Peyer's patch (tissue), 4 donors: ENCODE measurements at regions not wholly inside any gene's neighbourhood (a gene's known extent, or its start where the extent isn't known, plus 50 kb on each side); places are given as distances from the start of the nearest gene placed in this dataset.

ENCODE experiments used
- CTCF ChIP-seq, 6 experiments: fragments of 450-650 bp in 4 of 6; fragments of 200-600 bp in 2 of 6; sonication (generic) in 1 of 6; IDR thresholded peaks; one replicate each; pipeline ENCODE4 v1.5.1; 2017 to 2019; ENCODE audit warnings: antibody characterized with exemption in 6 of 6, mild to moderate bottlenecking in 3 of 6, moderate library complexity in 1 of 6
- POLR2A ChIP-seq, 2 donors: fragments of 450-650 bp; IDR thresholded peaks; one replicate each; pipeline ENCODE4 v1.5.1; 2017; ENCODE audit warnings: antibody characterized with exemption in 2 of 2, mild to moderate bottlenecking in 2 of 2, moderate library complexity in 2 of 2

GRCh38 chr14:86654558-86655184 lies 1124.7 kb downstream of the FLRT2 start:
- peak in 3 of 6 experiments; percentile 10 to 30 (median 26) for TF ChIP-seq CTCF (IDR thresholded peaks at IDR 0.05)
- no peak for TF ChIP-seq POLR2A (IDR thresholded peaks at IDR 0.05)
